ENCODE measurements at regions not wholly inside any gene's neighbourhood (a gene's known extent, or its start where the extent isn't known, plus 50 kb on each side); places are given as distances from the start of the nearest gene placed in this dataset.

GRCh38 chr20:55782912-55783253 lies 222.4 kb downstream of the CBLN4 start:
- no peak for DNase-seq

GRCh38 chr20:55782224-55782911 lies 223.0 kb downstream of the CBLN4 start:
- DNase-seq, result no peak

DNA sequence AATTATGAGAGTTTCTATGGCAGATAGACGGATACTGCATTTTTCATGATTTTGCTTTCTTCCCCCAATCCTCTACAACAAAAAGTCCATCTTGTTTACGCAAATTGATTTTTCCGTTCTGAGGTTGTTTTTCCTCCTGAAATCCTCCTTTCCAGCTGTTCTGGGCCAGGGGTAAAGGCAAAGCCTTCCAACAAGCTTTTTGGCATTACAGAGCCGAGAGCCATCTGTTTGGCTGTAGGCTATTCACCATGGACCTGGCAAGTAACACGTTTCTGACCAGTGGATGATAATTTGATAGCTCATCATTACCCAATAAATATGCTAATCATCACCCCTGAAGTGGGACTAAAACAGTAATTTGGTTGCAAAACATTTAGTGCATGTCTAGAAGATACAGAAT lies 226.5 kb downstream of the CBLN4 start:
- no peak for DNase-seq

DNA sequence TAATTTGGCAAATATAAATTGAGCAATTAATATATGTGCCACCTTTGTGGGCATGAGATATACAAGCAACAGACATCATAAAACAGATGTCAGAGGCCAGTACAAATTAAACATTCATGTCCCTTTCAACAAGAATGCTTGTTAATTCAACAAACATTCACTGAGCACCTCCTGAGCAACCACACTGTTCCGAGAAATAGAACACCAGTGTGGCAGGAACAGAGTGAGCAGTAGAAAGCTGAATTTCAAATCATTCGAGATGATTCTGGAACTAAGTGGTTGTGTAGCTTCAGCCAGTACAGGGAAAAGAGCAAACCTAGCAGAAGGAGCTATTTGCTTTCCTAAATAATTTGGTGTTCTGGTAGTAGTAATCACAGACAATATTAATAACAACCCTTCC lies 227.7 kb downstream of the CBLN4 start:
- no peak for DNase-seq

GRCh38 chr20:55776176-55776575 lies 229.1 kb downstream of the CBLN4 start:
- no peak for DNase-seq

DNA sequence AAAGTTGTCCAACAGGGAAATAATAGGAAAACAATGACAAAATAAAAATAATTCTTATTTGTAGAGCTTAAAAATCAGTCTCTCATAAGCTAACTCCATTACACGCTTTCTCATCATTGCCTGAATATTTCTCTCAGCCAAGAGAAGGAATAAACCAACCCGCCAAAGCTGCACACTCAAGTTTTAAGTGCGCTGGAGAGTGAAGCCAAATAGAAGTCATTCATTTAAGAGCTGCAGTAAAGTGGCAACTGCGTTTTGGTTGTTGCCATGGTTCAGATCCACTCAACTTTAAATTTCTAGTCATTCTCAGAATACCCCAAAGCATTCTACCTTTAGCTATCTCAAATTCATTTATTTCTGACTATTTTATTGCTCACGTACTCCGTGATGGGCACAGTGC lies 230.7 kb downstream of the CBLN4 start:
- DNase-seq, result no peak

DNA sequence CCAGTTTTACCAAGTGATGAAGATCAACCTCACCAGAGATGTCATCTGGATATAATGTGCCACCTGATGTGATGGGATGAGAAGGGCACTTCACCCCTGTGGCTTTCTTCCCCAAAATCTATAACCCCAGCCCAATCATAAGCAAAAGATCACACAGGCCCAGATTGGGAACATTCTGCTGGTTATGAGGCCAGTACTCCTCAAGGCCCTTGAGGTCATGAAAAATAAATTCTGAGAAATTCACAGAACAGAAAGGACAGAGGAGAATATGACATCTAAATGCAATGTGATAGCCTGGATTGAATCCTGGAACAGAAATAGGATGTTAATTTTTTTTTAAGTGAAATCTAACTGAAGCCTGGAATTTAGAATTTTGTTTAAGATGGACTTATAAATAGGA lies 243.5 kb downstream of the CBLN4 start:
- no peak for DNase-seq

GRCh38 chr20:55761100-55761499 lies 244.2 kb downstream of the CBLN4 start:
- no peak for DNase-seq

GRCh38 chr20:55760586-55760985 lies 244.7 kb downstream of the CBLN4 start:
- DNase-seq, result no peak

- DNase-seq, result no peak
Measured at GRCh38 chr20:55755861-55756260, 249.5 kb downstream of the CBLN4 start.

DNA sequence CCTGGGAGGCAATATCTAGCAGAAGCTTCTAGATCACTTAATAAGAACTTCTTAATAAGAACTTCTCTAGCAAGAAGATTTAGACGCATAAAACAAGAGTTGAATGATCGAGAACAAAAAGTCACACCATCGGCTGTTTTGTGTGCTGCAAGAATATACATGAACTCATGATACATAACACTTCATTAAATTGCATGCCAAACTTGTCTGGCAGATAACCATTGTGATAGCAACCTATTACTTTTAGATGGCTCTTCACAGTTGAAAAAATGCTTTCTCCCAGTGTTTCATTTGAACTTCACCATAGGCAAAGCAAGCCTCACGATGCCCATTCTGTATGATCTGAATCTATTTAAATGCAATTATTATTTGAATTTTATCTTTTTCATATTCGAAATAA lies 249.9 kb downstream of the CBLN4 start:
- DNase-seq, result no peak

DNA sequence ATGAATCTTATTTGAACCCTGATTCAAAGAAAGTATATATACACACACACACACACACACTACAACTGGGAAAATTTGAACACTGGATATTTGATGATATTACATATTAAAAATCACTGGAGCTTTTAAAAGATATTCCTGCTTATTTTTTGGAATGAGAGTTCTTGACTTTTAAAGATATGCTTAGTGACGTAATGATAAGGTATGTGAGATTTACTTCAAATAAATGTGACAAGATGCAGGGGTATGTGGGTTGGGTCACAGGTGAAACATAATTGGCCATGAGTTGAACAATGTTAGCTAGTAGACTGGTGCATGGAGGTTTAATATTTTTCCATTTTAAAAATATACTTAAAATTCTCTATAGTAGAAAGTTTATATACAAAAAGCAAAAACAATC lies 258.6 kb downstream of the CBLN4 start:
- DNase-seq, result no peak

DNA sequence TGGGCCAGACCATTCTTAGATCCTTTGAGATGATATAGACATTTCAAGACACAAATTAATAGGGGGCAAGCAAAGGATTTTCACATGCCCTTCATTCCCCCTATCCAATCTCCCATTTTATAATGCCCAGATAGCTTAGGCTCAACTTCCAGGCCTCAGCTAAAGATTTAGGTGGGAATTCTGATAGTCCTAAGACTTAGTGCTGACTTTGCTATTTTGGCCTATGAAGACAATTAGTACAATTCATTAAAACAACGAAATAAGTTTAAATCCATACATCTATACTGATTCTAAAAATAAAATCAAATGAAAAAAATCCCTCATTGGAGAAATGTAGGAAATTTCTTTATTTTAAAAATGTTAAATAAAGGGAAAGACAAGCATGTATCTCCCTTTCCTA lies 259.5 kb downstream of the CBLN4 start:
- no peak for DNase-seq

GRCh38 chr20:55744896-55745295 lies 260.4 kb downstream of the CBLN4 start:
- no peak for DNase-seq

DNA sequence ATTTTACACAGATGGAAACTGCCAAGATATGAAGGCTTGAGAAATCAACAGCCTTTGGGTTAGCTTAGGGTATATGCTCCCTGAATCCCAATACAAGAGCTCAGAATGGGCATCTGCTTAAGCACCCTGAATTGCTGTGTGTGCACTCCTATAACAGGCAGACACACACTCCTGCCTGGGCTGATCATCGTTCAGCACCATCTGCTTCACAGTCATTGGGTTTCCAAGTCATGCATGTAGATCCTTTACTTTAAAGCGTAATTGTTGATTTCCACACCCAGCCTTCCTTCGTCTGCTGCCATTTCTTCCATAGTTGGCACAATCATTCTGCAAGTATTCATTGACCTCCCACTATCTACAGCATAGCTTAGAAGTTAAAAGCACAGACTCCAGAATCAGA lies 263.5 kb downstream of the CBLN4 start:
- DNase-seq, result no peak

- DNase-seq, result no peak
Measured at GRCh38 chr20:55740076-55740475, 265.2 kb downstream of the CBLN4 start.

DNA sequence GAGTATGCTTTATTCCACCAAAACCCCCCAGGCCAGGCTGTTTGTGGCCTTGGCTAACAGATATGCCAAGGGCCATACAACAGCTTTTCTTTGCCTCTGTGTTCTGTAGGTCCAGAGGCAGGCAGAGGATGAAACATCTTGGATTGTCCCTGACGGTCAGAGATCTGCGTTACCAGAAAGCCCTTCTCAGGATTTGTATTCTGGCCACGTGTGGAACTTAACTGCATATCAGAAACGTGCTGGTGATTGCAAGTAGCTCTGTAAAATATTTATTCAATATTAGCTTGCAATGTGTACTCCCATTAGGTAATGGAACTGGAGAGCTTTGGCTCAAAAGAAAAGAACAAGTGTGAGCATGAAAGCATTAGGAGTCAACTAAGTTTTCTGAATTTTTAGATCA lies 275.0 kb downstream of the CBLN4 start:
- no peak for DNase-seq

DNA sequence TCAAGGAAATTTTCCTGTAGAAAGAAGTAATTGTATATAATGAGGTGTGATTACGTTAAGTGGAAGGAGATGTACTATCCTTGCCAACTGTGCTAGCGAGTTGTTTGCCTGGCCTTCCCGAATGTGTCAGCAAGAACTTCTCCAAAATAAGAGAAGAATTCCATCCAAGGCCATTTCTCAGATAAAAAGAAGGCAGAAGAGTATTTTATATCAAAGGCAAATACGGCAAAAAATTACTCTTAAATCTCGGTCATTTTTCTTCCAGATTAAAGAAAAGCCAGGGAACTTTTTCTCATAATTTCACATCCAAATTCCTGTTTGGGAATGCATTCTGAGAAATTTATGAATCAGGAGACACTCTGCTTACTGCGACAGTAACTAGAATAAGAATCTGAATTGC lies 290.6 kb downstream of the CBLN4 start:
- DNase-seq, result no peak

- DNase-seq, result no peak
Measured at GRCh38 chr20:55714082-55714481, 291.2 kb downstream of the CBLN4 start.

DNA sequence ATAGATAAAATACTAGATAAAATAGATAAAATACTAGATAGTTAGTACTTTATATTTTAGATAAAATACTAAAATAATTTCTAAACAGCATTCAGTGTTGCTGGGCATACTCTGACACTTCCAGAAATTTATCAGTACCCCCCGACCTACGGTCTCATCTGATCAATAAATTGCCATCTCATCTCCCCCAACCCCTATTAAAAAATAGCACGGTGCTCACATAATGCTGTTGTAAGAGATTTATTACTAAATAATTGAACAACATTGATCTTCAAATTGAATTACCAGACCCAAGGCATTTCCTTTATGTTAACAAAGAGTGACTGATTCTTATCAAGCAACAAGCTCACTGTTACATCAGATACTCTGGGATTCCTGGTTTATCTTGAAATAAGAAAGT lies 300.9 kb downstream of the CBLN4 start:
- DNase-seq, result no peak

GRCh38 chr20:55701467-55701866 lies 303.9 kb downstream of the CBLN4 start:
- no peak for DNase-seq

- DNase-seq, result no peak
Measured at GRCh38 chr20:55696520-55696919, 308.8 kb downstream of the CBLN4 start.

DNA sequence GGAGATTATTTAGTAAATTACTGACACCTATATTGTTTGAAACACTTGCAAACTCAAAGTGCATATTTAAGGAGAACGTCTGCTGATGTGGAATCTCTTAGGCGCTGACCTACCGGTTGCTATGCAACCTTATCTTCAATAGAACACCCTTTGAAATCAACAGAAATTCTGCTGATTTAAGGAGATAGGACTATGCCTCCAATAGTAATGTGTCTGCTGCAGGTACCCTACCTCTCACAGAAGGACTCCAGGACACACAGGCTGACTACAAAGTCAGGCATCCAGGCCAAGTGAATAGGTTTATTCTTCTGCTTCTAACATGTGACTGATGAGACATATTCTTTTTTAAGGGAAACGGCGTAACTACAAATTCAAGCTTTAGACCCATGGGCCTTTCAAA lies 311.7 kb downstream of the CBLN4 start:
- DNase-seq, result no peak

- no peak for DNase-seq
Measured at GRCh38 chr20:55685841-55686240, 319.5 kb downstream of the CBLN4 start.

DNA sequence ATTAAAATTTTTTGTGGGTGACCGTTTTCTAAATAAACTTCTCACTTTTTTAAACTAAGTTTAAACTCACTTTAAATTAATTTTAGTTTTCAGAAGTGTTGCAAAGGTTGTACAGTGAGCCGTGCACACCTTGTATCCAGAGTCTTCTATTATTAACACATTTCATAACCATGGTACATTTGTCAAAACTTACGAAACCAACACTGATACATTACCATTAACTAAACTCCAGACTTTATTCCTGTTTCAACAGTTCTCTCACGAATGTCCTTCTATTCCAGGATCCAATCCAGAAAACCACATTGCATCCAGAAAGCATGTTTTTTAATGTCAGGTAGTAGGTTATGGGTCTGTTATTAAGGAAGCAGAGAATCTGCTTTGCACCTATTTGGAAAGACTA lies 319.9 kb downstream of the CBLN4 start:
- no peak for DNase-seq

- DNase-seq, result no peak
Measured at GRCh38 chr20:55684578-55684977, 320.7 kb downstream of the CBLN4 start.
